HUDEP-2 (cell line): ENCODE measurements at regions not wholly inside any gene's neighbourhood (a gene's known extent, or its start where the extent isn't known, plus 50 kb on each side); places are given as distances from the start of the nearest gene placed in this dataset.
A peak's percentile ranks its signal among the peaks of the same experiment; 100 is the strongest.

Source experiments
- DNase-seq, 76 experiments: peaks; one replicate each; lab custom pipeline; 2025; ENCODE audit not compliant: unreplicated experiment in 76 of 76; lab: John Stamatoyannopoulos, UW

DNA sequence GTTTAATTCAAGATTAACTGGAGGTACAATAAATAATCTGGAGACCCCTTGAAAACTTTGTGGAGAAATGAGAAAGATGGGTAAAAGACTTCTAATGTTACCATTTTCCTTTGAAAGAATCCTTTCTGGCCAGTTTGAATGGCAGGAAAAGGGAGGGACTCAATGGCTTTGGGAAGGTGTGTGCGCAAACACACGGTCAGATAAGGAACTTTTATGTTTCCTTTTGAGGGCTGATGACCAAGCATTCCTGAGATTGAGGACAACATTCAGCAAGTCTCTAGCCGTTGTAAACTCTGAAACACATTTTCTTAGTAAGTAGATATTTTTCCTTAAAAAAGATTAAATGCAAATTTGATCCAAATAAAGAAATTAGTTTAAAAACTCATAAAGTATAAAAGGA lies 909.7 kb upstream of the TENM4 start:
- DNase-seq = no peak

DNA sequence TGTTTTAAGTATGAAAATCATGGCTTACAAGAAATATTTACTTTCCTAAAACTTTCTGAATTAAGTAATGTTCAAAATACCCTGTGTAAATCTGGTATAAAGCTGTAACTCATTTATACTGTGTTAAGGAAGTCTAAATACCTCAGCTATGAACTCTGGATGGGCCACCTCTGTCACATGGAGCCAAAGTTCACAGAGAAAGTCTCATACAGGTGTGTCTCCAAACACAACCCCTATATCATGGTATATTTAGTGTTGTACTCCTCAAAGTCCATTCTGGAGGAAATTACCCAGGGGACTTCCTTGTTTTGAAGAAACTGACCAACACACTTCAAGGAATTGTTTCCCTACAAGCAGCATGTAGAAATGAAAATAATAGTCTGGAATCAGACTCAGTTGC lies 909.2 kb upstream of the TENM4 start:
- DNase-seq = no peak

DNA sequence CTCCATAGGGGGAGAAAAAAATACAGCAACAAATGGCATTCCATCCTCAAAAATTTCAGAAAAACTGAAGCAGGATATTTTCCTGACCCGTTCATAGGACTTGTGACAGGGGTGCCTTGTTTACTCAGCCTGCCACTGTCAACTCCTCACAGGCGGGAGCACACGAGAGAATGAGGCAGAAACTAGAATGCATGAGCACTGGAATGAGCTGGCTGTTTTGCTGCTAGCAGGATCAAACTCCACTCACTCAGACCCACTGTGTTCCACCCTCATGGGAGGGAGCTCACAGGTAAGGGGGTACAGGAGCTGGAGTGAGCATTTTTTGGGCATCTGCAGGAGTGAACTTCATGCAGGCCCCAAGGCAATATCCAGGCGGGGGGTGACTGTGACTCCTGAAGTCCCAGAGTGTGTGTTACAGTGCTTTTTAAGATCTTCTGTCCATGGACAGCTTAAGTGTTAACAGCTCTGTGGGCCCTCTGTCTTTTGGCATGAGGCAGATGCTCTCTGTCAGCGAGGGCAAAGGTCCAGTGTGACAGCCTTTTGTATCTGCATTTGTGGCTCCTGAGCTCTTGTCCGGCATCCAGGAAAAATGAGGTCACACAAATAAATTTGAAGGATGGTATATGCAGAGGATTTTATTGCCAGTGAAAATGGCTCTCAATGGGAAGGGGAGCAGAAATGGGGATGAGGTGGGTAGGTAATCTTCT lies 905.7 kb upstream of the TENM4 start:
- DNase-seq = no peak

DNA sequence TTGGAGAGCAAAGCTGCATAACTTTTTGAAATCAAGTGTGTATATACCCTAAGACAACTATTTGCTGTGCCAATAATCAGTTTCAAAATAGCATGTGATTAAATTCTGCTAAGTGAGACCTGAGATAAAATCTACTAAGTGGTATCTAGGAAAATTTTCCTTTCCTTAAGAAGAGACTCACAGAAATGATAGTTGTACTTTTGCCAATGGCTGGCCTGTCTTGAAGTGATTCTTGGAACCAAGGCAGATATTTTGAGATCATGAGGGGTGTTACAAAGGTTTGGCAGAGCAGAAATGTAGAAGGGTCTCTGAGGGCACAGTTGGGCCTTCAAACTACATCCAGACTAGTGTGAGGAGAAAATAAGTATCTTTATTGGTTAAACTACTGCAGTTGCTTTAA lies 902.6 kb upstream of the TENM4 start:
- DNase-seq = no peak

DNA sequence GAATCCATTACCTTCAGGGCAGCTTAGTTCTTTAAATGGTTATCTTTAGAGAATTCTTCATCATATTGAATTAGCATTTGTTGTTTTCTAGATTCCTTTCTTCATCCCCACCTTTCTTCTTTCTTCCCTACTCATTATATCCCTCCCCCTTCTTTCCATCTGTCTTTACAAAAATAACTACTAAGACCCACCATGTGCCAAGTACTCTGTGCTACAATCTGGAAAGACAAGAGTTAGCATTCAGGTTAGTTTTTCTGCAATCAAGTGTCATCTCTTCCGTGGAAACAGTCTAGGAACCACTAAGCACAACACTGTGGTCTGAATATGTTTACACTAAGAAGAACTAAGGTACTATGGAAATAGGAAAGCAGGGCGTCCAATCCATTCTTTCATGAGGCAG lies 897.4 kb upstream of the TENM4 start:
- DNase-seq = no peak

DNA sequence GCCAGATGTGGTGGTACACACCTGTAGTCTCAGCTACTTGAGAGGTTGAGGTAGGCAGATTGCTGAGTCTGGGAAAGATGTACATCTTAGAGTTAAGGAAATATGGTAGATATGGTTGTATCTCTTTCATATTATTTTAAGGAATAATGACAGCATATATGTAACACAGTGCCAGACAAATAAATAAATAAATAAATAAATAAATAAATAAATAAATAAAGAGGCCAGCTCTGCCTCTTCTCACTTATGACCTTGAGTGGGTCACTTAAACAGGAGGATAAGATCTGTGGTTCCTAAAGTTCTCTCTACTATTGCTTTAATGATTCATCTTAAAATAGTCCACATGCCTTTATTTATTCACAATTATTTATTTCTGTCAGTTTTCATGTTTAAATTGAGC lies 890.9 kb upstream of the TENM4 start:
- no peak for DNase-seq

DNA sequence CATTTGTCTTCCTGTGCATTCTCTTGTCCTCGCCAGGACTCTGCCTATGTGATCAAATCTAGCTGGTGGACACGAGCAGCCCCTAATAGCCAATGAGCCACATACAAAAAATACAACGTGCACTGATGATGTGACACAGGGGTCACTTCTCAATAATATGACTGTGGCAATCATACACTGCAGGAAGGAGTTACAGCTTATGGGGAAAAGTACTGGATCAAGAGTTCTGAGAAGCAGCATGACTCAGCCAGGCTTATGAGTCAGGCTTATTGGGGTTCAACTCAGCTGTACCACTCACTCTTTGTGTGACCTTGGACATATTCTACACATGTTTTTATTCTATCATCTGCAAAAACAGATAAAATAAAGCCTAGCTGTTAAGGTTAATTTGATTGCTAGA lies 889.4 kb upstream of the TENM4 start:
- no peak for DNase-seq

DNA sequence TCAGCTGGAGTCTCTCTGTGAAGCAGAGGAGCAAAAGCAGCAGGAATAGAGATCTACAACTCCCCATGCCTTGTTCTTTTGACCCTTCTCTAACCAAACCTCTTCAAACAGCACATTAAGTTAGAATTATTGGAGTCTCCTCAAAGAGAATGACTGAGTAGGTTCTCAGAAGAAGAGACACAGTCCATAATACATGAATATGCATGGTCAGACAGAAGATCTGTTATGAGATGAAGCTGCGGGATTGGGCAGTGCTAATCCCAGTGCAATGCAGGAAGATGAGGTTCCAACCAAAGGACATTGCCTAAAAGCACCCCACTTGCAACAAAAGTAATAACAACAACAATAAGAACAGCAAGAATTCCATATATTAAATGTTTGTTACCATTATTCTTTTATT lies 887.9 kb upstream of the TENM4 start:
- DNase-seq = no peak

DNA sequence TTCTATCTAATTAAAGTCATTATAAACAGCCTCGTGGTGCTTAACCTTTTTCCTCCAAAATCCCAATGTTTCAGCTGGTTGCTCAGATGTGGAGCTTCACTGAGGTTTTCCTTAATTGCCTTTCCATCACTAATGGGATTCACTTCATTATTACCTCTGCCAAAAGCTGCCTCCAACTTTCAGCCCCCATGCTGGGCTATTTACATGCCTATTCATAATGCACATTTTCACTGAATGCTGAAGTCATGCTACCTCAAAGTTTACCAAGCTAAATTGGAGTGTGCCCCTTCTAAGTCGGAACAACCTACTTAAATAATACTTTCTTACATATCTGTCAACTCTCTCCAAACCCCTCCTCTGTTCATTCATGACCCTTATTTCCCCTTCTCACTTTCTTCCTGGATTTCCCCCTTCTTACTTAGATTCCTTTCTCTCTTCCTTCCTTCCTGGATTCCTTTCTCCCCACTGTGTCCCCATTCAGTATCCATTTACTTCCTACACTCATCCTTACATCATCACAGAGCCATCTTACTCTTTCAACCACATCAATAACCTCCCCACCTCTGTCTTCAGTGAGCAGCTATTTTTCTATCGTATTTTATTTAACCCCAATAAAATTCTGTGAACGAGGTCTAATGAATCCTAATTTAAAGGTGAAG lies 887.3 kb upstream of the TENM4 start:
- DNase-seq = no peak

DNA sequence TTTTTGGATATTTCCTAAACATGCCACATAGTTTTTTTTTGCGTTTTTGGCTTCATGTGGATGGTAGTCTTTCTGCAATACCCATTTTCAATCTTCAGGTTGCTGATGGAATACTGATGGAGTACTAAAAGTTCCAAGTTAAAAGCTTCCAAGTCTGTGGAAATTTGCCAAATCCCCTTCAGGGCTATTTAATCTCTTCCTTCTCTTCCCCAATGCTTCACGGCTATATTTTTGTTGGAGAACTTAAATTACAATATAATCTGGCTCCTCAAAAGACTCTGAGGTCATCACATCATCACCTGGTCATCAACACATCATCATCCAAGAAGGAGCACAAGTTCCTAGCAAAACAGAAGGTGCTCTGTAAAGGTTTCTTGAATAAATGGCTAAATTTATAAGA lies 881.0 kb upstream of the TENM4 start:
- DNase-seq = no peak

DNA sequence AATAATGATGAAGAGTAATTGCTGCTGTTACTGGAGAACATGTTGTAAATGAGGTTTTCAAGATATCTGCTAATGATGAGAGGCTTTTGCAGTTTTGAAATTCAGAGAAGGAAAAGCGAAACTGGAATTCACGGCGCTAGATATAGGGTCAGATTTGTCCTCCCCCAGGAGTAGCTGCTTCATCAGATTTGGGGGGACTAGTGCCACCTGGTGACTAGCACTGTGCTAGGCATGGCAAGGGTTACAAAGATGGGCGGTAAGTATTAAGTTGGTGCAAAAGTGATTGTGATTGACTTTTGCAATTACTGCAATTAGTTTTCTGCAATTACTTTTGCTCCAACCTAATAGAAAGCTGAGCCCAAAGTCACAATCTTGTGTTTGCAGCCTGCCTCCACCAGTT lies 879.9 kb upstream of the TENM4 start:
- DNase-seq = peak in 6 of 76 experiments; percentile 0 to 14 (median 2)

DNA sequence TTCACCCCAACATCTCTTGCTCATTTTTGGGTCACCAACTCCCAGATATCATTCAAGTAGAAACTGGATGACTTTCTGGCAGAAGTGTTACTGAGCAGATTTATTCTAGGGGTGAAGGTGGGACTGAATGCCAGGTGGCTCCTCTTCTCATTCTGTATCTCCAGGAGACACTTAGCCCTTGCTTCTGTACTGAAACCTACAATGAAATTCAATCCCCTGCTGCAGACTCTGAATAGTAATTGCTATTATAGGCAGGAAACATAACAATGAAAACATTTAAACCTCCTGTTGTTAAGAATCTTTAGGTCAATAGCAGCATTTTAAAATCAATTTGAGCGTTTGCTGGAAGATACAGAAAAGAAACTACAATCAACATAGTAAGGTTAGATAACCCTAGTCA lies 879.4 kb upstream of the TENM4 start:
- no peak for DNase-seq

DNA sequence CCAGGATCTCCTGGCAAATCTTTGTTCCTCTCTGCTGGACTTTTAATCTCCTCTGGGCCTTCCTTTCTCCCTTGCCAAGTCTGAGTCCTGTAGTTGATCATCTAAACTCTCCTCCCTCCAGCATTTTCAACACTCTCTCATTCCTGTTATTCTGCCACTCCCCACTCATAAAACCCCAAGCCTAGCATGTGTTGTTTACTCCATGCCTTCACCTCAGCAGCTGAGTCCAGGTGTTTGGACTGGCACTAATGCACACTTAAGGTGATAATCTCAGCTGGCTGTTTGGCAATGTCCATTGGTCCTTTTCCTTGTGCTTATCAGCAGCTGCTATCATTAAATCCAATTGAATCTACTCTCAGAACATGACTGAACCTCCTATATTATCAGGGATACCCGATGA lies 876.8 kb upstream of the TENM4 start:
- no peak for DNase-seq

DNA sequence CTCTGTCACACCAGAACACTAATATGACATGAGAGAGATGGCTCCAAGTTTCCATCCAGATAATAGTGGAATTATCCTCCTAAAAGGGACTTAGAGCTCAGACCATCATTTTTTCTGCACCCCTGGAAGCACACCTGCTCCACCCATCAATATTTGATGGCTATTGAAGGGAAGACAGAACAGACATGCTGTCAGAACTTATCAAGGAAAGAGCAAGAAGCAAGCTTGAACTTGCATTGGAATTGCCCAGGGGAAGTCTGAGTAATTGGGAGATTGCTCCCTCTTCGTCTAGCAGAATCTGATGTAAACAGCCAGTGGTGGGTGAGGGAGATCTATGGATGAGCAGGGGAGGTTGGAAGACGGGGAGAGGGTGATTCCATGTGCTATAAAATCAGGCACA lies 874.4 kb upstream of the TENM4 start:
- DNase-seq = no peak

DNA sequence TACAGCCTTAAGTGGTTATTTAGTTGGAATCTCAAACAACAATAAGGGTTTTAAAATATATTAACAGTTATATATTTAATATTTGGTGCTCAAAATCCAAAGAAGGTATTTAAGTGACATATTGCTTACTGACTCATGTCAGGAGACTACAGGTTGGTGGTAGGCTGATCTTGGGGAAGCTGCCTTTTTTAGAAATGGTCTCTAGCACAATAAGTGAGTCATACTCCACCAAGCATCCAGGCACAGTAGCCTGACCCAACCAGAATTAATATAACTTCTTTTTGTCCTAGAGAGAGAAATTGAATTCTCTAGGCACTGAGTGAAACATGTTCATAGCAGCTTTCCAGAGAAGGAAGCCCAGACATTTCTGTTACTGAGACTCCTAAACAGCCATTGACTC lies 868.5 kb upstream of the TENM4 start:
- no peak for DNase-seq

DNA sequence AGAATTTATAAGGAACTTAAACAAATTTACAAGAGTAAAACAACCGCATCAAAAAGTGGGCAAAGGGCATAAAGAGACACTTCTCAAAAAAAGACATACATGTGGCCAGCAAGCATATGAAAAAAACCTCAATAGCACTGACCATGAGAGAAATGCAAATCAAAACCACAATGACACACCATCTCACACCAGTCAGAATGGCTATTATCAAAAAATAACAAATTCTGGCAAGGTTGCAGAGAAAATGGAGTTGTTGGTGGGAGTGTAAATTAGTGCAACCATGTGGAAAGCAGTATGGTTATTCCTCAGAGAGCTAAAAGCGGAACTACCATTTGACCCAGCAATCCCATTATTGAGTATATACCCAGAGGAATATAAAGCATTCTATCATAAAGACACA lies 866.8 kb upstream of the TENM4 start:
- DNase-seq = no peak

DNA sequence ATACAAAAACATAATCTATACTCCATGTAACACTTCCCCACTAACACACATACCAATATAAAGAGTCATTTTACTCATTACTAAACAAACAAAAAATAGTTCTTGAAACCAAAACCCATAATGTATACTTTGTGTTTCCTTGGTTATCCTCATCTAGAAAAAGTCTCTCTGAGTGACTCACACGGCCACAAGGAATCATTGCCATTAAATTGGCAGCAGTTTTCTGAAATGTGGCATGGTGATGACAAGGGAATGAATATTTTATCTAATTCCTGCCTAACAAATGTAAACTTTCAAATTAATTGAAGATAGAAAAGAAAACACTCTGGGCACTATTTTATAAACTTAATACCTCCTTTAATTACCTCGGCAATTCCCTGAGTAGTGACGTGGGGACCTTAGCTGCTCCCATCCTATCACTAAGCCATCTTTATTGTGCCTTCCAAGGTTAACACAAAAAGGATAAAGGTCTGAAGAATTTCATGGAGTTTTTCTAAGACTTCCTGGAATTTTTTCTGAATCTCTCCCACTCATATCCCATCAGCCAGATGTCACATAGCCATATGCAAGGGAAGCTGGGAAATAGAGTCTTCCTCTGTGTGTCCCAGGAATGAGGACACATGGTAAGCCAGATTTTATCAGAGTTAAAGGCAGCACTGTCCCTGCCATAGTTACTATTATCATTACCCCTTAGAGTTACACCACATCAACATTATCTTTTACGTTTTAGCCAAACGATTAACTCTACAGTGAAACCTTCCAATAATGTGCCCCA lies 857.2 kb upstream of the TENM4 start:
- no peak for DNase-seq

DNA sequence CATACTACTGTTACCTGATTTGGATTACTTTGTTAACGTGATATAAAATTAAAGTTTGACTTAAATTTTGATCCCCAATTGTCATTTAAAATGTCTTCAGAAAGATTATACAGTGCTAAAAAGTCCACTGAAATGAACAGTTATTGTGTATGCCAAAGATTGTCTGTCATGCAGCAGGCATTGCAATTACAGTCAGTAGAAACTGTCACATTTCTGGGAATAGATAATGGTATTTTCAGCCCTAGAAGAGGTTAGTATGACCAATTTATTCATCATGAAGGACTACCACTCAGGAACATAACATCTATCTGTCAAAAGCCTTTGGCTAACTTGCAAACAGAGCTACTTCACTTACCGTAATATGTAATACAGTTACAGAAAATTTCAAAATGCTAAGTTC lies 852.5 kb upstream of the TENM4 start:
- DNase-seq = no peak

DNA sequence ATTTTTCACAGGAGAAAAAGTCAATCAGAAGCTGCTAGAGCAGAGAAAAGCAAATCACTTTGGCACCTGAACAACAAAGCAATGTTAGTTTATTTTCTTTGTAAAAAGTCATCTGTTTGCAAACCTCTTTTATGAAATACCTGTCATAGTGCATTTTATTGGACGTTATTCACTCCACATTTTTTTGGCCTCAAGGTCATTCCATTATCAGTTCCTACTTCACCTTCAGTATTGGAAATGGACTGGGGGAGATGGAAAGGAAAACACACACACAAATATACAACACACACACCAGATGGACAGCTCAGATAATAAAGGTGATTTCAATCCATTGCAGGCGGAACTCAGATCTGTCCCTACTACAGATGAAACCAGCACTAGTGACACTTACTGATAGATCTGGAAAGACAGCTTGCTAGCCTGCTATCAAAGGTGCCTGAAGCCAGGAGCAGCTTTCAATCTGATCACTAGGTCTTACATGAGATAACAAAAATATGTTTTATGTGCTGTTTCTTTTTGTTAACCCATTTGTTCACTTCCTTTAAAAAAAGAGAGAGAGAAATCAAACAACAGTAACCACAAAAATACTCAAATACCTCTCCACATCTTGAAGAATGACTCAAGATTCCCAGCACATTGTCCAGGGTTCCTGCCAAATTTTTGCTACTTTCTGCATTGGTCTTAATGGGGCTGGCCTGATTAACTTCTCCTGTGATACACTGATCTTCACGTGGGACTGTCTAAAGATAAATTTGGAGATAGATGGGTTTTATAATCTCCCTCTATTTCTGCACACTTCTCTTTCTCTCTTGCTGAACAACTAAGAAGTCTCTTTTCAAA lies 844.3 kb upstream of the TENM4 start:
- no peak for DNase-seq

DNA sequence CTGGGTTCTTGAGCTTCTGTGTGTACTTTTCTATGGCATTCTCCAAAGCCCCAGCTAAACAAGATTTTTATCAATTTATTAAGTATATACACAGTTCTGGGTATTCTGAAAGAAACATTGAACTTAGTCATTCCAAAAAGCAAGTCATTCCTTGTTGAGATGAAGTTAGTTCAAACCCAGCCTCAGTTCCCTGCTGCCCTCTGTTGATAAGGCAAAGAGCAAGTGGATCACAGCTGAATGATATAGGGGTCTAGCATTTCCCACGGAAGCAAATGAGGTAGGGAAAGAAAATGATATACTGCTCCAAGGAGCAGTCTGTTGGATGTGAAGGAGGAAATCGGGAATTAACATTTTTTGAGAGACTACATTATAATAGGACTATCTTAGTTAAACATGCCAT lies 841.8 kb upstream of the TENM4 start:
- peak in 1 of 76 experiments; percentile 5 for DNase-seq

DNA sequence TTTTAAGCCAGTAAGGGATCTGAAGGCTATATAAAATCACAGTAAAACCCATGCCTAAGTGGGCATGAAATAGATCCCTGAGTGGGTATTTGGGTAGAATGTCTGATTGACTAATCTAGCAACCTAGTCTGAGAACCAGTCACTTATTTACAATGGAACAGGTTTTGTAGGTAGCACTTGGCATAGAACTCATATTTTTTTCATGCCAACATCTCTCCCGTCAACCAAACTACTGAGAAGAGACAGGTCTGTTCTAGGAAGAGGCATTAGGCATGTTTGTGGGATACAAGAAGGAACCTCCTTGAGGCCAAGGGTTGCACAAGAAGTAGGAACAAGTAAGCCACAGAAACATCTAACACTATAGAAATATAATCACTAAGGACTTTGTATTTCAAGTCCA lies 840.4 kb upstream of the TENM4 start:
- no peak for DNase-seq
